GM23338 (cell line): ENCODE measurements at regions not wholly inside any gene's neighbourhood (a gene's known extent, or its start where the extent isn't known, plus 50 kb on each side); places are given as distances from the start of the nearest gene placed in this dataset.

Source experiments
- ATAC-seq: fragments of 200-7000 bp; cut with Tn5 transposase; 3 replicates; pipeline ENCODE4 v1.9.1; 2020
- DNase-seq: peaks from one replicate; pipeline ENCODE4 v3.0.0-alpha.2; 2015; ENCODE audit warnings: low spot score
- H2AFZ ChIP-seq: fragments of 200-600 bp; sonication (generic); 2 replicates; pipeline ENCODE4 v1.8.0; 2016; ENCODE audit warnings: antibody characterized with exemption, mild to moderate bottlenecking, moderate library complexity
- H3F3A ChIP-seq: fragments of 200-600 bp; sonication (generic); replicated peaks from 2 replicates; pipeline ENCODE4 v1.8.0; 2017; ENCODE audit warnings: antibody characterized with exemption, mixed run types, low read depth
- H3K27ac ChIP-seq: fragments of 200-600 bp; sonication (generic); 2 replicates; pipeline ENCODE4 v1.6.1; 2016; ENCODE audit warnings: low read depth
- H3K27me3 ChIP-seq: fragments of 200-600 bp; sonication (generic); 2 replicates; pipeline ENCODE4 v1.8.0; 2016; ENCODE audit warnings: mild to moderate bottlenecking, mixed run types, moderate library complexity; ENCODE audit not compliant: insufficient read depth
- H3K36me3 ChIP-seq: fragments of 200-600 bp; sonication (generic); 2 replicates; pipeline ENCODE4 v1.8.0; 2016; ENCODE audit warnings: mild to moderate bottlenecking; ENCODE audit not compliant: insufficient read depth
- H3K4me1 ChIP-seq: fragments of 200-600 bp; sonication (generic); 2 replicates; pipeline ENCODE4 v1.8.0; 2016; ENCODE audit warnings: mild to moderate bottlenecking, moderate library complexity; ENCODE audit not compliant: insufficient read depth
- H3K4me2 ChIP-seq: fragments of 200-600 bp; sonication (generic); 2 replicates; pipeline ENCODE4 v1.7.1; 2017; ENCODE audit warnings: mixed run types
- H3K4me3 ChIP-seq: fragments of 200-600 bp; sonication (generic); 2 replicates; pipeline ENCODE4 v1.6.1; 2016; ENCODE audit warnings: mixed run types
- H3K79me2 ChIP-seq: fragments of 200-600 bp; sonication (generic); replicated peaks from 2 replicates; pipeline ENCODE4 v1.8.0; 2017; ENCODE audit warnings: mild to moderate bottlenecking; ENCODE audit not compliant: insufficient read depth
- H3K9me2 ChIP-seq: fragments of 200-600 bp; sonication (generic); 2 replicates; pipeline ENCODE4 v1.8.0; 2017; ENCODE audit not compliant: insufficient read depth
- H4K20me1 ChIP-seq: fragments of 200-600 bp; sonication (generic); replicated peaks from 2 replicates; pipeline ENCODE4 v1.8.0; 2017; ENCODE audit warnings: mild to moderate bottlenecking; ENCODE audit not compliant: insufficient read depth
- H3K27ac Mint-ChIP-seq: 2 replicates; pipeline ENCODE4 v1.8.0; 2020; ENCODE audit warnings: inconsistent platforms, mild to moderate bottlenecking, moderate library complexity, mixed read lengths
- H3K27me3 Mint-ChIP-seq: 3 replicates; pipeline ENCODE4 v1.8.0; 2022; ENCODE audit warnings: low read depth, mild to moderate bottlenecking, moderate library complexity, mixed read lengths, inconsistent platforms; ENCODE audit not compliant: insufficient read depth, poor library complexity
- H3K36me3 Mint-ChIP-seq: 3 replicates; pipeline ENCODE4 v1.8.0; 2021; ENCODE audit warnings: low read depth, mild to moderate bottlenecking, inconsistent platforms, moderate library complexity, mixed read lengths
- H3K4me1 Mint-ChIP-seq: 3 replicates; pipeline ENCODE4 v1.8.0; 2020; ENCODE audit warnings: mild to moderate bottlenecking, inconsistent platforms, mixed read lengths
- H3K4me3 Mint-ChIP-seq: 3 replicates; pipeline ENCODE4 v1.8.0; 2021; ENCODE audit warnings: moderate library complexity, mild to moderate bottlenecking, inconsistent platforms, mixed read lengths
- H3K9me3 Mint-ChIP-seq: 3 replicates; pipeline ENCODE4 v1.8.0; 2020; ENCODE audit warnings: moderate library complexity, mild to moderate bottlenecking, inconsistent platforms, mixed read lengths
- CREB1 ChIP-seq: fragments of 250-450 bp; sonication (Bioruptor Pico); IDR thresholded peaks from 2 replicates; pipeline ENCODE4 v1.5.0; 2020; ENCODE audit warnings: low read depth, mild to moderate bottlenecking, moderate library complexity
- CTCF ChIP-seq, 2 experiments: fragments of 200-600 bp in 1 of 2; sonication (generic) in 1 of 2; conservative IDR thresholded peaks; 2 replicates each; pipeline versions ENCODE4 v1.5.1 to v1.6.1; 2016 to 2017; ENCODE audit warnings: antibody characterized with exemption in 2 of 2, low read depth in 2 of 2, mild to moderate bottlenecking in 2 of 2, moderate library complexity in 1 of 2
- ETS1 ChIP-seq: IDR thresholded peaks from 2 replicates; pipeline ENCODE4 v1.6.1; 2016; ENCODE audit warnings: antibody characterized with exemption
- EZH2 ChIP-seq: fragments of 200-600 bp; sonication (generic); IDR thresholded peaks from one replicate; pipeline ENCODE4 v1.8.0; 2017; ENCODE audit warnings: antibody characterized with exemption, mild to moderate bottlenecking, low read depth; ENCODE audit not compliant: unreplicated experiment
- EZH2phosphoT487 ChIP-seq: fragments of 200-600 bp; sonication (generic); IDR thresholded peaks from one replicate; pipeline ENCODE4 v1.8.1; 2018; ENCODE audit warnings: antibody characterized with exemption; ENCODE audit not compliant: unreplicated experiment
- JUNB ChIP-seq: IDR thresholded peaks from one replicate; pipeline ENCODE4 v1.6.1; 2016; ENCODE audit warnings: antibody characterized with exemption; ENCODE audit not compliant: unreplicated experiment
- NANOG ChIP-seq: IDR thresholded peaks from 2 replicates; pipeline ENCODE4 v1.6.1; 2016; ENCODE audit warnings: antibody characterized with exemption, borderline replicate concordance
- POLR2AphosphoS5 ChIP-seq: IDR thresholded peaks from 2 replicates; pipeline ENCODE4 v1.6.1; 2016; ENCODE audit warnings: antibody characterized with exemption, low read depth
- STAT1 ChIP-seq: IDR thresholded peaks from one replicate; pipeline ENCODE4 v1.6.1; 2016; ENCODE audit warnings: antibody characterized with exemption; ENCODE audit not compliant: unreplicated experiment
- ZNF114 ChIP-seq: fragments of 250-450 bp; sonication (Bioruptor Pico); IDR thresholded peaks from 2 replicates; pipeline ENCODE4 v1.5.0; 2020; ENCODE audit warnings: mild to moderate bottlenecking, moderate library complexity
- ZNF331 ChIP-seq: fragments of 250-450 bp; sonication (Bioruptor Pico); IDR thresholded peaks from 2 replicates; pipeline ENCODE4 v1.5.0; 2020; ENCODE audit warnings: low read depth, mild to moderate bottlenecking, moderate library complexity
- ZNF462 ChIP-seq: fragments of 250-450 bp; sonication (Bioruptor Pico); IDR thresholded peaks from 2 replicates; pipeline ENCODE4 v1.5.0; 2020; ENCODE audit warnings: mild to moderate bottlenecking, moderate library complexity
- TF ChIP-seq, protein P1 (sequence below): IDR thresholded peaks from one replicate; pipeline ENCODE4 v1.6.1; 2018; ENCODE audit warnings: antibody characterized with exemption; ENCODE audit not compliant: unreplicated experiment

DNA sequence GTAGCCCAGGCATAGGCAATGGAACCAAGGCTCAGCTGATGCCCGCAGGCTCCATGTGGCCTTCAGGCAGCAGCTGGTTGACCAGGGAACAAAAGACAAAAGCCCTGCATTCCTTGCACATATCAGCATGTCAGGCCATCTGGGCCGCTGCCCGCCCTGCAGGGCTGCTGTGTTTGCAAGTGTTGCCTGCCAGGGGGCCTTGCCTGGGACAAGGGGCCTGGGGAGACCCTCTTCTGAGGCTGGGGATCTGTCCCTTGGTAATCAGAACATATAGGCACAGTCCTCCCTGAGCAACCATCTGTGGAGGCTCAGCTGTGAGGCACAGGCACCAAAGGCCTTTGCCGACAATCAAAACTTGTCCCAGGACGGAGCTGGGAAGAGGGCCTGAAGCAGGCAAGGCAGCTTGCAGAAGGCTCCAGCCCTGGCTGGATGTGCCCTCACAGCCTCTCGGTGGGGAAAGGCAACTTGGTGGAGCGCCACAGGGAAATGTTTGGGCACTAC lies 138.2 kb downstream of the TPRA1 start:
- Histone ChIP-seq H3F3A (no peaks in the 10 kb centered on the region), H3K4me1 (peaks cover 3% of the 10 kb centered on the region; the same call in 1 of the 2 replicates), H2AFZ (no peak overlapping the region), H3K79me2 (no peaks in the 10 kb centered on the region), H3K27me3 (peaks cover 30% of the 10 kb centered on the region), H3K36me3 (no peaks in the 10 kb centered on the region), H3K4me2 (no peak overlapping the region), H3K27ac (no peak overlapping the region), H3K9me2 (no peaks in the 10 kb centered on the region), H4K20me1 (no peaks in the 10 kb centered on the region), H3K4me3 (no peak overlapping the region)
- peaks cover 26% of the 10 kb centered on the region for H3K27me3 Mint-ChIP-seq
- ATAC-seq, result no peak
- TF ChIP-seq, protein P1, sequence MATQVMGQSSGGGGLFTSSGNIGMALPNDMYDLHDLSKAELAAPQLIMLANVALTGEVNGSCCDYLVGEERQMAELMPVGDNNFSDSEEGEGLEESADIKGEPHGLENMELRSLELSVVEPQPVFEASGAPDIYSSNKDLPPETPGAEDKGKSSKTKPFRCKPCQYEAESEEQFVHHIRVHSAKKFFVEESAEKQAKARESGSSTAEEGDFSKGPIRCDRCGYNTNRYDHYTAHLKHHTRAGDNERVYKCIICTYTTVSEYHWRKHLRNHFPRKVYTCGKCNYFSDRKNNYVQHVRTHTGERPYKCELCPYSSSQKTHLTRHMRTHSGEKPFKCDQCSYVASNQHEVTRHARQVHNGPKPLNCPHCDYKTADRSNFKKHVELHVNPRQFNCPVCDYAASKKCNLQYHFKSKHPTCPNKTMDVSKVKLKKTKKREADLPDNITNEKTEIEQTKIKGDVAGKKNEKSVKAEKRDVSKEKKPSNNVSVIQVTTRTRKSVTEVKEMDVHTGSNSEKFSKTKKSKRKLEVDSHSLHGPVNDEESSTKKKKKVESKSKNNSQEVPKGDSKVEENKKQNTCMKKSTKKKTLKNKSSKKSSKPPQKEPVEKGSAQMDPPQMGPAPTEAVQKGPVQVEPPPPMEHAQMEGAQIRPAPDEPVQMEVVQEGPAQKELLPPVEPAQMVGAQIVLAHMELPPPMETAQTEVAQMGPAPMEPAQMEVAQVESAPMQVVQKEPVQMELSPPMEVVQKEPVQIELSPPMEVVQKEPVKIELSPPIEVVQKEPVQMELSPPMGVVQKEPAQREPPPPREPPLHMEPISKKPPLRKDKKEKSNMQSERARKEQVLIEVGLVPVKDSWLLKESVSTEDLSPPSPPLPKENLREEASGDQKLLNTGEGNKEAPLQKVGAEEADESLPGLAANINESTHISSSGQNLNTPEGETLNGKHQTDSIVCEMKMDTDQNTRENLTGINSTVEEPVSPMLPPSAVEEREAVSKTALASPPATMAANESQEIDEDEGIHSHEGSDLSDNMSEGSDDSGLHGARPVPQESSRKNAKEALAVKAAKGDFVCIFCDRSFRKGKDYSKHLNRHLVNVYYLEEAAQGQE, result no peak
- TF ChIP-seq EZH2phosphoT487, result no peak
- TF ChIP-seq STAT1, result no peak
- no peak for TF ChIP-seq EZH2
- no peak for TF ChIP-seq CTCF (conservative IDR thresholded peaks at IDR 0.05; ENCODE audit: low read depth in 2 of 2)
- no peak for TF ChIP-seq ZNF114 (CRISPR knock-in tag)
- TF ChIP-seq ZNF331 (CRISPR knock-in tag), result no peak
- no peak for TF ChIP-seq JUNB
- no peak for TF ChIP-seq ETS1
- TF ChIP-seq NANOG, result no peak
- no peak for TF ChIP-seq ZNF462
- TF ChIP-seq POLR2AphosphoS5, result no peak
- no peak for TF ChIP-seq CREB1
- no peaks in the 10 kb centered on the region for H3K9me3 Mint-ChIP-seq
- H3K4me1 Mint-ChIP-seq, result peaks cover 2% of the 10 kb centered on the region
- DNase-seq, result peak; percentile 39
- no peaks in the 10 kb centered on the region; the same call in 2 of the 3 replicates for H3K36me3 Mint-ChIP-seq
- no peak overlapping the region for H3K4me3 Mint-ChIP-seq
- H3K27ac Mint-ChIP-seq, result no peak overlapping the region
